ENCODE measurements at regions not wholly inside any gene's neighbourhood (a gene's known extent, or its start where the extent isn't known, plus 50 kb on each side); places are given as distances from the start of the nearest gene placed in this dataset.
A peak's percentile ranks its signal among the peaks of the same experiment; 100 is the strongest.

- DNase-seq (ENCODE audit: low spot score): no peak
Measured at GRCh38 chr6:21420926-21421325, 172.6 kb upstream of the SOX4 start.

- DNase-seq (ENCODE audit: low spot score): no peak
Measured at GRCh38 chr6:21423106-21423854, 170.3 kb upstream of the SOX4 start.

- DNase-seq (ENCODE audit: low spot score): peak; percentile 6
Measured at GRCh38 chr6:21426841-21427490, 166.6 kb upstream of the SOX4 start.

GRCh38 chr6:21429291-21429690 is 164.3 kb upstream of the SOX4 start:
- no peak for DNase-seq (ENCODE audit: low spot score)

- no peak for DNase-seq (ENCODE audit: low spot score)
Measured at GRCh38 chr6:21431526-21431925, 162.0 kb upstream of the SOX4 start.

GRCh38 chr6:21436625-21437024 is 156.9 kb upstream of the SOX4 start:
- no peak for DNase-seq (ENCODE audit: low spot score)

- DNase-seq (ENCODE audit: low spot score): no peak
Measured at GRCh38 chr6:21437581-21437980, 156.0 kb upstream of the SOX4 start.

GRCh38 chr6:21438237-21438985 is 155.1 kb upstream of the SOX4 start:
- no peak for DNase-seq (ENCODE audit: low spot score)

- no peak for DNase-seq (ENCODE audit: low spot score)
Measured at GRCh38 chr6:21438986-21439352, 154.6 kb upstream of the SOX4 start.

GRCh38 chr6:21441386-21441785 is 152.2 kb upstream of the SOX4 start:
- DNase-seq (ENCODE audit: low spot score): no peak

- no peak for DNase-seq (ENCODE audit: low spot score)
Measured at GRCh38 chr6:21442874-21443273, 150.7 kb upstream of the SOX4 start.

GRCh38 chr6:21444711-21445260 is 148.8 kb upstream of the SOX4 start:
- DNase-seq (ENCODE audit: low spot score): no peak

- no peak for DNase-seq (ENCODE audit: low spot score)
Measured at GRCh38 chr6:21447987-21448386, 145.6 kb upstream of the SOX4 start.

- no peak for DNase-seq (ENCODE audit: low spot score)
Measured at GRCh38 chr6:21448485-21449109, 145.0 kb upstream of the SOX4 start.

GRCh38 chr6:21450149-21450548 is 143.4 kb upstream of the SOX4 start:
- DNase-seq (ENCODE audit: low spot score): no peak

- DNase-seq (ENCODE audit: low spot score): no peak
Measured at GRCh38 chr6:21450628-21451027, 142.9 kb upstream of the SOX4 start.

- DNase-seq (ENCODE audit: low spot score): no peak
Measured at GRCh38 chr6:21451546-21452013, 142.0 kb upstream of the SOX4 start.

GRCh38 chr6:21454262-21454661 is 139.3 kb upstream of the SOX4 start:
- no peak for DNase-seq (ENCODE audit: low spot score)

GRCh38 chr6:21455071-21455470 is 138.5 kb upstream of the SOX4 start:
- peak; percentile 64 for DNase-seq (ENCODE audit: low spot score)

GRCh38 chr6:21457647-21458046 is 135.9 kb upstream of the SOX4 start:
- no peak for DNase-seq (ENCODE audit: low spot score)

- peak; percentile 90 for DNase-seq (ENCODE audit: low spot score)
Measured at GRCh38 chr6:21459641-21460040, 133.9 kb upstream of the SOX4 start.
